ENCODE measurements at regions not wholly inside any gene's neighbourhood (a gene's known extent, or its start where the extent isn't known, plus 50 kb on each side); places are given as distances from the start of the nearest gene placed in this dataset.

DNA sequence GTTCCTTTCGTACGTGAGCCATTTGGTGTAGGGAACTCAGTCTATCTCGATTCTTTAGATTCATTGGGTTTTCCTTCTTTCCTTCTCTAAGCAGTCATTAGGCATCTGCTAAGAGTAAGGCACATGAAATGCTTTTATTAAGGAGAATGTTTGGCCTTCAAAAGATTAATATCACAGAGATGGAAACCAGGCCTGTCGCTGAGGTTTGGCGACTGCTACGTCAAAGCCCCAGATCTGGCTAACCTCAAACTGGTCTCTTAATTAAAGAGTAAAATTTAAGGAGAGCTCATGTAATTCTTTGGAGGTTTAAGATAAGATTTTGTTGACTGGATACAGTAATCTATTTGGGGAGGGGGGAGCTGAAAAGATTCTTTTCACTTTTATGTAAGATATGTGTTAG, 189.8 kb downstream of the JCAD start:
- no peak for TF ChIP-seq POLR2A (IDR thresholded peaks at IDR 0.05)
- TF ChIP-seq, protein P1, sequence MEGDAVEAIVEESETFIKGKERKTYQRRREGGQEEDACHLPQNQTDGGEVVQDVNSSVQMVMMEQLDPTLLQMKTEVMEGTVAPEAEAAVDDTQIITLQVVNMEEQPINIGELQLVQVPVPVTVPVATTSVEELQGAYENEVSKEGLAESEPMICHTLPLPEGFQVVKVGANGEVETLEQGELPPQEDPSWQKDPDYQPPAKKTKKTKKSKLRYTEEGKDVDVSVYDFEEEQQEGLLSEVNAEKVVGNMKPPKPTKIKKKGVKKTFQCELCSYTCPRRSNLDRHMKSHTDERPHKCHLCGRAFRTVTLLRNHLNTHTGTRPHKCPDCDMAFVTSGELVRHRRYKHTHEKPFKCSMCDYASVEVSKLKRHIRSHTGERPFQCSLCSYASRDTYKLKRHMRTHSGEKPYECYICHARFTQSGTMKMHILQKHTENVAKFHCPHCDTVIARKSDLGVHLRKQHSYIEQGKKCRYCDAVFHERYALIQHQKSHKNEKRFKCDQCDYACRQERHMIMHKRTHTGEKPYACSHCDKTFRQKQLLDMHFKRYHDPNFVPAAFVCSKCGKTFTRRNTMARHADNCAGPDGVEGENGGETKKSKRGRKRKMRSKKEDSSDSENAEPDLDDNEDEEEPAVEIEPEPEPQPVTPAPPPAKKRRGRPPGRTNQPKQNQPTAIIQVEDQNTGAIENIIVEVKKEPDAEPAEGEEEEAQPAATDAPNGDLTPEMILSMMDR (IDR thresholded peaks at IDR 0.05) = no peak

Data from thyroid gland (tissue), 4 donors.